GM18511 (cell line): ENCODE measurements at regions not wholly inside any gene's neighbourhood (a gene's known extent, or its start where the extent isn't known, plus 50 kb on each side); places are given as distances from the start of the nearest gene placed in this dataset.
"Not testable (repeated sequence)": the region's sequence is repeated elsewhere in the genome, so short reads cannot be mapped to it uniquely, and the experiment has no call there.

Experiments used
- ATAC-seq: cut with Tn5 transposase; IDR thresholded peaks from one replicate; pipeline ENCODE4 v1.9.1; 2021; ENCODE audit warnings: mild to moderate bottlenecking, moderate library complexity; ENCODE audit not compliant: unreplicated experiment

- ATAC-seq = no peak
These were observed 98.0 kb upstream of the FAM174B start for GRCh38 chr15:92753591-92753990.

- ATAC-seq = no peak
These were observed 107.9 kb upstream of the FAM174B start for GRCh38 chr15:92763459-92763858.

- ATAC-seq = not testable (repeated sequence)
These were observed 112.6 kb upstream of the FAM174B start for GRCh38 chr15:92768131-92768530.

- ATAC-seq = no peak
These were observed 115.1 kb upstream of the FAM174B start for GRCh38 chr15:92770641-92771040.

DNA sequence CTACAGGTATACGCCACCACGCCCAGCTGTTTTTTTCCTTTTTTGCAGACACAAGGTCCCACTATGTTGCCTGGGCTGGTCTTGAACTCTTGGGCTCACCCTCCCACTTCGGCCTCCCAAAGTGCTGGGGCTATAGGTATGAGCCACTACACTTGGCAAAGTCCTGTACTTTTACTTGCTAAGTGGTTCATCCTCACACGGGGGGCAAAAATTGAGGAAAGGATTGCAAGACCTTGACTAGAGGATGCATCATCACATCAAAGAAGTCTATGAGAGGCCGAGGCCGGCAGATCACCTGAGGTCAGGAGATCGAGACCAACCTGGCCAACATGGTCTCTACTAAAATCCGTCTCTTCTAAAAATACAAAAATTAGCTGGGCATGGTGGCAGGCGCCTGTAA is 116.5 kb upstream of the FAM174B start:
- ATAC-seq = no peak

- no peak for ATAC-seq
These were observed 117.2 kb upstream of the FAM174B start for GRCh38 chr15:92772626-92773244.

- no peak for ATAC-seq
These were observed 117.8 kb upstream of the FAM174B start for GRCh38 chr15:92773340-92773739.

- ATAC-seq = no peak
These were observed 120.2 kb upstream of the CHD2 start for GRCh38 chr15:92779874-92780273.

GRCh38 chr15:92780843-92781242 is 119.3 kb upstream of the CHD2 start:
- ATAC-seq = no peak

DNA sequence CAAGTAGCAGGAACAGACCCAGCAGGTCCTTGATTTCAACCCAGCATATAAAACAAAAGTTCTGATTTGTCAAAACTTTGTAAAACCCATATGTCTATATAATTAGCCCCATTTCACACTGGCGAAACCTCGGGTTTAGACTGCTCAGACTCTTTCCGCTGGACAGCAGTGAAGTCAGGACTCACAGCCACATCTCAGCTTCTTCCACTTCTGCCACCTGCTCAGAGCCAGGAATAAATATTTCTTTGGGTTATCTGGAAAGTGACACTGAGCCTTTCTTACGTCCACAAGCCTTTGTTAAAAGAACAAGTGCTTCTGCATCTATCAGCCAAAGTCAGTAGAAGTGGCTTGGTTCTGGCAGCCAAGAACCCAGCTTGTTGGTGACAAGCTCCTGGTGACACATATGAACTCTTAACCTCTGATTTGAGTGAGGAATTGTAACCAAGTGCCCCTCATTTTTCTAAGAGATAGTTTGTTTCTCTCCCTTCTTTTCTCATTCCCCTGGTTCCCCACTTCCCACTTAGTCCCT is 118.1 kb upstream of the CHD2 start:
- ATAC-seq = no peak

DNA sequence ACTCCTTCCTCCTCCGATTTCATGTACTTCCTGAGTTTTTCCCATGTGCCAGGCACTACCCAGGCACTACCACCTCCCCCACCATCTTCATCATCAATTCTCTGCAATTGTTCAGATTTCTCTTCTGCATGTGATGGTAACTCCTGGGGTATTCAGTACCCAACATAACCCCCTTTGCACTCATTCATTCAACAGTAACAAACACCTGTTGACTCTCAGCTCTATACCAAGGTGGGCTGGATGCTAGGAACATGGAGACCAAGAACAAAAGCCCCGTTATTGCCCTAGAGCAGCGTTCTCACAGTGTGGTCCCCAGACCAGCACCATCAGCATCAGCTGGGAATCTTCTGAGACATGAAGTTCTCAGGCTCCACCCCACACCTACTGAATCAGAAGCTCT is 113.0 kb upstream of the CHD2 start:
- no peak for ATAC-seq

DNA sequence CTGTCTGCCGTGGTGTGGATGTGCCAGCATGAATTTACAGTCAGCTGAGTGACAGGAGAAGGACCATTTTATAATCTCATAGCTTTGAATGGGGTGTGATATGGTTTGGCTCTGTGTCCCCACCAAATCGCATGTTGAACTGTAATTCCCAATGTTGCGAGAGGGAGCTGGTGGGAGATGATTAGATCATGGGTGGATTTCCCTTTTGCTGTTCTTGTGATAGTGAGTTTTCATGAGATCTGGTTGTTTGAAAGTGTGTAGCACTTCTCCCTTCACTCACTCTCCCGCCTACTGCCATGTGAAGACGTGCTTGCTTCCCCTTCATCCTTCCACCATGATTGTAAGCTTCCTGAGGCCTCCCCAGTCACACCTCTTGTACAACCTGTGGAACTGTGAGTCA is 111.9 kb upstream of the CHD2 start:
- ATAC-seq = no peak

- ATAC-seq = not testable (repeated sequence)
These were observed 111.3 kb upstream of the CHD2 start for GRCh38 chr15:92788793-92789192.

GRCh38 chr15:92796161-92796611 is 103.9 kb upstream of the CHD2 start:
- no peak for ATAC-seq

DNA sequence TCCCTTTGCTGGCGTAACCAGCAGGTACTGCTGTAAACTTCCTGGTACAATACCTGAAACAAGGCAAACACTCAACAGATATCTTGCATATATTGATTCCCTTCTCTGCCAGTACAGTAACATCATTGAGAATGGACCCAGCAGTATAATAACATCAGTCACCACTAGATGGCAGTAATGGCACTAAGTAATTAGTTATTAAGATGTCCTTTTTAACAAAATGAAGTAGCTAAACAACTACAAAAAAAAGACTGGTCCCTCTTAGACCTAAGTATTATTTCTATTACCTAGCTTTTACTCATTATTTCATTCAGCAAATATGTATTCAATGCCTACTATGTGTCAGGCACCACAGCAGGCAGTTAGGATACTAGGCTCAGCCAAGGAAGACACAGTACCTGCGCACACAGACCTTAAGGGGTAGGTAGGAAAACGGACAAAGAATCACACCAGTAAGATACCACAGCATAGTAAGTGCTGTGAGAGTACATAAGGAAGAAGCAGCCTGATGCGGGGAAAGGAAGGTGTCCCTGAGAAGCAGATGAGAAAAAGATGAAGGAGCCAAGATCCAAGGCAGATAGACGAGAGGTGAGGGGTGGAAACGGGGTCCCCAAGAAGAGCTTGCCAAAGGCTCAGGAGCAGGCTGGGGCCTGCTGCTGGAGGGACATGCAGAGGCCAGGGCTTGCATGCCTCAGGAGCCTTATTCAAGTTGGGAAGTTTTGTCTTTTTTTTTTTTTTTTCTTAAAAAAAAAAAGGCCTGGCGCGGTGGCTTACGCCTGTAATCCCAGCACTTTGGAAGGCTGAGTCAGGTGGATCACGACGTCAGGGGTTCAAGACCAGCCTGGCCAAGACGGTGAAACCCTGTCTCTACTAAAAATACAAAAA is 102.7 kb upstream of the CHD2 start:
- peak; percentile 81 for ATAC-seq

- no peak for ATAC-seq
These were observed 100.1 kb upstream of the CHD2 start for GRCh38 chr15:92800013-92800412.

DNA sequence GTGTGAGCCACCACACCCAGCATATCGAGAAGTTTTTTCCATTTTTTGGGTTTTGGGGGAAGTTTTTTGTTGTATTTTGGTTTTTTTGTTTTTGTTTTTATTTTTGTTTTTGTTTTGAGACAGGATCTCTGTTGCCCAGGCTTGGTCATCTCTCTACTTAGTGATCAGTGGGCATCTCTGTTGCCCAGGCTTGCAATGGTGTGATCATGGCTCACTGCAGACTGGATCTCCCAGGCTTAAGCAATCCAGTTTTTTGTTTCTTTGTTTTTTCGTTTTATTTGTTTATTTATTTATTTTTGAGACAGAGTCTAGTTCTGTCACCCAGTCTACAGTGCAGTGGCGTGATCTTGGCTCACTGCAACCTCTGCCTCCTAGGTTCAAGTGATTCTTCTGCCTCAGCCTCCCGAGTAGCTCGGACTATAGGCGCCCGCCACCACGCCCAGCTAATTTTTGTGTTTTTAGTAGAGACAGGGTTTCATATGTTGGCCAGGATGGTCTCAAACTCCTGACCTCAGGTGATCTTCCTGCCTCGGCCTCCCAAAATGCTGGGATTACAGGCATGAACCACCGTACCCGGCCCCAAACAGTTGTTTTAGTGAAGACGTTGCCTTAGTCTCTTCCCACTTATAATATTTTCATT is 99.6 kb upstream of the CHD2 start:
- not testable (repeated sequence) for ATAC-seq

- ATAC-seq = not testable (repeated sequence)
These were observed 98.9 kb upstream of the CHD2 start for GRCh38 chr15:92801056-92801773.

DNA sequence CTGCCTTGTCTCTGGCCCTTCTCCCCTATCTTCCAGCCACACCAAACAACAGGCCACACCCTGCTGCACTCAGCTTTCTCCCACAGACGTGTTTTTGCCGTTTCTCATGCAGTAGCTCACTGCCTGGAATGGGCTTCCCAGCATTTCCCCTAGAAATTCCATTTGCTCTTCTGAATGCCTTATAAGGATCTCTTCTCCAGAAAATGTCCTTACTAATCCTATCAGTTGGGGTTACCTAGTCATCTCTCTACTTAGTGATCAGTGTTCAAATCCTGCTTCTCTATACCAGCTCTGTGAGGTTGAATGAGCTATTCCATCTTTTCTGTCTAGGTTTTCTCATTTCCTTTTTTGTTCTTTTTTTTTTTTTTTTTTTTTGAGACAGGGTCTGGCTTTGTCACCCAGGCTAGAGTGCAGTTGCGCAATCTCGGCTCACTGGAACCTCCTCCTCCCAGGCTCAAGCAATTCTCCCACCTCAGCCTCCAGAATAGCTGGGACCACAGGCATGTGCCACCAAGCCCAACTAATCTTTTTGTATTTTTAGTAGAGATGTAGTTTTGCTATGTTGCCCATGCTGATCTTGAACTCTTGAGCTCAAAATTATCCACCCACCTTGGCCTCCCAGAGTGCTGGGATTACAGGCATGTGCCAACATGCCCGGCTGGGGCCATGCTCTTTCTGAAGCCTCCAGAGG is 98.2 kb upstream of the CHD2 start:
- ATAC-seq = no peak

DNA sequence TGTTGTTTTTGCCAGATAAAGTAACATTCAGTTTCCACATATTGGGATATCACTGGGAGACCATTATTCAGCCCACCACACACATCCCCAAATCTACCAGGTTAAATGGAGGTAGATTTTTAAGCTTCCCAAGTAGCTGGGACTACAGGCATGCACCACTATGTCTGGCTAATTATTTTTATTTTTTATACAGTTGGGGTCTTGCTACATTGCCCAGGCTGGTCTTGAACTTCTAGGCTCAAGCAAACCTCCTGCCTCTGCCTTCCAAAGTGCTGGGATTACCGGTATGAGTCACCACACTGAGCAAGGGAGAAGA is 96.6 kb upstream of the CHD2 start:
- ATAC-seq = no peak
